Astrocyte (in vitro differentiated cells and primary cell): ENCODE measurements at regions not wholly inside any gene's neighbourhood (a gene's known extent, or its start where the extent isn't known, plus 50 kb on each side); places are given as distances from the start of the nearest gene placed in this dataset.

Experiments used
- EZH2 ChIP-seq: IDR thresholded peaks from 2 replicates; pipeline ENCODE4 v1.6.1; 2012; ENCODE audit warnings: mild to moderate bottlenecking, low read length, inconsistent platforms; ENCODE audit not compliant: insufficient read depth
- TF ChIP-seq, protein P1 (sequence below): IDR thresholded peaks from 2 replicates; pipeline ENCODE4 v1.5.1; 2011; ENCODE audit warnings: low read depth, mild to moderate bottlenecking, inconsistent platforms, low read length, moderate library complexity; ENCODE audit not compliant: insufficient read depth

DNA sequence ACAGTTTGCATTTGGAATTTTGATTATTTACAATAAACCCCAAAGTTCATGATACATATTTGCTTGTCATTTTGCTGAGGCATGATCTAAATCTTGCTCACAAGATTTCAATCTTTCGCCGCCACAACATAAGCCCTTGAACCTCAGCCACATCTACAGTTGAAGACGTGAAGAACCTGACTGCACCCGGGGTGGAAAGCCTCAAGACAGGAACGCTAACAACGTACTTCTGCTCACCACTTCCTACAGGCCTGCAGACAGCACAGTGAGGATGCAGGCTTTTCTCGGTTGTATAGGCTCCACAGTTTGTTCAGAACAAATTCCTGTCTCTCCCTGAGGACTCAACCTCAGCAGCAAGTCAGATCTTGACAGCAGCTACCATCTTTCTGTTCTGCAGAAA, 393.8 kb upstream of the PRKCQ start:
- TF ChIP-seq, protein P1, sequence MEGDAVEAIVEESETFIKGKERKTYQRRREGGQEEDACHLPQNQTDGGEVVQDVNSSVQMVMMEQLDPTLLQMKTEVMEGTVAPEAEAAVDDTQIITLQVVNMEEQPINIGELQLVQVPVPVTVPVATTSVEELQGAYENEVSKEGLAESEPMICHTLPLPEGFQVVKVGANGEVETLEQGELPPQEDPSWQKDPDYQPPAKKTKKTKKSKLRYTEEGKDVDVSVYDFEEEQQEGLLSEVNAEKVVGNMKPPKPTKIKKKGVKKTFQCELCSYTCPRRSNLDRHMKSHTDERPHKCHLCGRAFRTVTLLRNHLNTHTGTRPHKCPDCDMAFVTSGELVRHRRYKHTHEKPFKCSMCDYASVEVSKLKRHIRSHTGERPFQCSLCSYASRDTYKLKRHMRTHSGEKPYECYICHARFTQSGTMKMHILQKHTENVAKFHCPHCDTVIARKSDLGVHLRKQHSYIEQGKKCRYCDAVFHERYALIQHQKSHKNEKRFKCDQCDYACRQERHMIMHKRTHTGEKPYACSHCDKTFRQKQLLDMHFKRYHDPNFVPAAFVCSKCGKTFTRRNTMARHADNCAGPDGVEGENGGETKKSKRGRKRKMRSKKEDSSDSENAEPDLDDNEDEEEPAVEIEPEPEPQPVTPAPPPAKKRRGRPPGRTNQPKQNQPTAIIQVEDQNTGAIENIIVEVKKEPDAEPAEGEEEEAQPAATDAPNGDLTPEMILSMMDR, result no peak
- TF ChIP-seq EZH2, result no peak
